B cell (primary cell): ENCODE measurements at regions not wholly inside any gene's neighbourhood (a gene's known extent, or its start where the extent isn't known, plus 50 kb on each side); places are given as distances from the start of the nearest gene placed in this dataset.

Source experiments
- ATAC-seq: fragments of 200-7000 bp; cut with Tn5 transposase; one replicate; pipeline ENCODE4 v1.10.0; 2021; ENCODE audit warnings: low read depth, mild to moderate bottlenecking, moderate number of reproducible peaks, moderate library complexity
- CTCF ChIA-PET: fragments of 350-600 bp; sonication (Branson Sonifier 250); formaldehyde crosslinking; loops from one replicate; lab custom pipeline; 2021; ENCODE audit warnings: antibody characterized with exemption, inconsistent platforms; lab: Charles Lee
- POLR2A ChIA-PET: fragments of 350-600 bp; sonication (Branson Sonifier 250); formaldehyde crosslinking; loops from one replicate; lab custom pipeline; 2021; ENCODE audit warnings: antibody characterized with exemption; lab: Charles Lee
- DNase-seq: peaks from one replicate; pipeline ENCODE4 v3.0.0; 2013
- H2AFZ ChIP-seq: 2 replicates; pipeline ENCODE4 v1.6.1; 2012; ENCODE audit warnings: mild to moderate bottlenecking, low read depth, low read length; ENCODE audit not compliant: insufficient read depth, poor library complexity, severe bottlenecking
- H3K27ac ChIP-seq, 2 donors: 1 replicate in 1 of 2; 2 replicates in 1 of 2; pipeline ENCODE4 v1.5.1; 2012 to 2013; ENCODE audit warnings: low read length in 2 of 2, mild to moderate bottlenecking in 2 of 2, moderate library complexity in 1 of 2
- H3K27me3 ChIP-seq, 4 experiments: fragments of 200-600 bp in 1 of 4; sonication (generic) in 1 of 4; replicated peaks in 1 of 4; 1 replicate in 2 of 4; 2 replicates in 2 of 4; pipeline versions ENCODE4 v1.6.1 to v1.7.0; 2013 to 2016; ENCODE audit warnings: low read length in 3 of 4, mild to moderate bottlenecking in 2 of 4, mixed read lengths in 1 of 4, moderate library complexity in 1 of 4; ENCODE audit not compliant: insufficient read depth in 4 of 4, control insufficient read depth in 3 of 4; ENCODE audit errors: control extremely low read depth in 1 of 4
- H3K36me3 ChIP-seq, 2 experiments: replicated peaks in 1 of 2; 1 replicate in 1 of 2; 2 replicates in 1 of 2; pipeline versions ENCODE4 v1.6.1 to v1.7.1; 2013; ENCODE audit warnings: low read length in 1 of 2; ENCODE audit not compliant: insufficient read depth in 2 of 2, control insufficient read depth in 1 of 2; ENCODE audit errors: control extremely low read depth in 1 of 2, extremely low read depth in 1 of 2
- H3K4me1 ChIP-seq, 2 donors: fragments of 200-600 bp in 1 of 2; sonication (generic) in 1 of 2; 1 replicate in 1 of 2; 2 replicates in 1 of 2; pipeline versions ENCODE4 v1.5.1 to v1.6.1; 2013 to 2017; ENCODE audit warnings: low read length in 2 of 2; ENCODE audit not compliant: control insufficient read depth in 2 of 2, insufficient read depth in 2 of 2
- H3K4me2 ChIP-seq: replicated peaks from 2 replicates; pipeline ENCODE3; 2012; ENCODE audit warnings: mild to moderate bottlenecking, low read depth, low read length; ENCODE audit not compliant: poor library complexity, severe bottlenecking
- H3K4me3 ChIP-seq, 5 experiments: fragments of 200-600 bp in 1 of 5; sonication (generic) in 1 of 5; 1 replicate in 3 of 5; 2 replicates in 2 of 5; pipeline versions ENCODE4 v1.5.1 to v1.7.0; 2011 to 2016; ENCODE audit warnings: low read length in 4 of 5, mild to moderate bottlenecking in 4 of 5, low read depth in 2 of 5, control low read depth in 1 of 5, moderate library complexity in 1 of 5; ENCODE audit not compliant: insufficient read depth in 1 of 5; ENCODE audit errors: control extremely low read depth in 1 of 5, extremely low read depth in 1 of 5
- H3K79me2 ChIP-seq: fragments of 200-600 bp; sonication (generic); one replicate; pipeline ENCODE4 v1.6.0; 2016; ENCODE audit warnings: low read length; ENCODE audit not compliant: control insufficient read depth, insufficient read depth
- H3K9ac ChIP-seq: fragments of 200-600 bp; sonication (generic); 2 replicates; pipeline ENCODE4 v1.6.1; 2017; ENCODE audit warnings: mild to moderate bottlenecking, low read length, moderate library complexity
- H3K9me3 ChIP-seq, 3 donors: one replicate each; pipeline versions ENCODE4 v1.6.1 to v1.7.1; 2013; ENCODE audit warnings: low read length in 2 of 3; ENCODE audit not compliant: control insufficient read depth in 2 of 3, insufficient read depth in 1 of 3; ENCODE audit errors: control extremely low read depth in 1 of 3
- H4K20me1 ChIP-seq: 2 replicates; pipeline ENCODE4 v1.6.0; 2012; ENCODE audit warnings: mild to moderate bottlenecking, low read length; ENCODE audit not compliant: insufficient read depth, control insufficient read depth, poor library complexity, severe bottlenecking
- H3K27ac Mint-ChIP-seq: one replicate; pipeline ENCODE4 v1.8.0; 2021; ENCODE audit warnings: mixed read lengths
- H3K27me3 Mint-ChIP-seq: one replicate; pipeline ENCODE4 v1.8.0; 2021; ENCODE audit warnings: mixed read lengths
- H3K4me1 Mint-ChIP-seq: one replicate; pipeline ENCODE4 v1.8.0; 2021; ENCODE audit warnings: mixed read lengths
- H3K4me3 Mint-ChIP-seq: one replicate; pipeline ENCODE4 v1.8.0; 2021; ENCODE audit warnings: mixed read lengths
- H3K9me3 Mint-ChIP-seq: one replicate; pipeline ENCODE4 v1.8.0; 2022; ENCODE audit warnings: mixed read lengths; ENCODE audit not compliant: insufficient read depth
- EZH2 ChIP-seq: IDR thresholded peaks from 2 replicates; pipeline ENCODE4 v1.6.1; 2012; ENCODE audit warnings: borderline replicate concordance, low read depth, mild to moderate bottlenecking, moderate library complexity, low read length; ENCODE audit not compliant: insufficient read depth, poor library complexity, severe bottlenecking
- WGBS: methylation state at CpG from one replicate; pipeline ENCODE4 v1.1.5; 2013; ENCODE audit warnings: missing lambda C conversion rate; ENCODE audit not compliant: insufficient coverage; 5-methylcytosine and 5-hydroxymethylcytosine counted together
- intact Hi-C: fragments of 100-400 bp; cut with micrococcal nuclease; formaldehyde crosslinking; loops from one replicate; pipeline ENCODE4 v1.10.0; 2022
- TF ChIP-seq, protein P1 (sequence below): fragments of 200-600 bp; IDR thresholded peaks from one replicate; pipeline ENCODE4 v1.8.0; 2022; ENCODE audit warnings: antibody characterized with exemption, mild to moderate bottlenecking

DNA sequence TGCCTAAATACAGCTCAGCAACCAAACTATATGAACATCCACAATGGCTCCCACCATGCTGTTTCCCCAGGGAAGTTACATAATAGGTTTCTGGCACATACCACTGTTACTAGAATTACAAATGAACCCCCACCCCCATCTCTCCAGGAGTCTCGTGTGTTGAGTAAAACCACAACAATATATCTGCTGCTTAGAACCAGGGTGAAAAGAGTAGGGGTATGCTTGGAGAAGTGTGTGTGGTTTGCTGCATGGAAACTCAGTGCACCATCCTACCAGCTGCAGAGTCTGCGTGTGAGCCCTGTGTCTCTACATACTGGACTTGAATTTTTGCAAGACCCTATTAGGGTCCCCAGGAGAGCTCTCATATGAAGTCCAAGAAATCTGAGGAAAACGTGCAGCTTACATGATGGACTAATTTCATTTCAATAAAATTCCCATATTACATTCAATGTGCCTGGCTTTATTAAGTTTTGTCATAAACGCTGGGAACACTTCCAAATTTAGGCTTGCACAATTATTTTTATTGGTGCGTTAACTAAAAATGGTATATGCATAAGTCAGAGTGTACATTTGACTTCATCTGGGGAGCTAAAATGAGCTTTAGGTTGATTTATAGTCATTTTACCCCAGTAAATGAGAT is 104.5 kb upstream of the NFIB start:
- Mint-ChIP-seq H3K27me3 (no peaks in the 10 kb centered on the region), H3K4me1 (no peaks in the 10 kb centered on the region), H3K4me3 (no peak overlapping the region), H3K9me3 (no peaks in the 10 kb centered on the region), H3K27ac (no peak overlapping the region)
- Histone ChIP-seq H3K9ac (no peak overlapping the region), H3K79me2 (no peaks in the 10 kb centered on the region), H3K9me3 (no peaks in the 10 kb centered on the region), H3K36me3 (no peaks in the 10 kb centered on the region), H4K20me1 (no peaks in the 10 kb centered on the region), H3K4me3 (no peak overlapping the region), H2AFZ (no peak overlapping the region), H3K4me2 (no peak overlapping the region), H3K27ac (no peak overlapping the region), H3K4me1 (no peaks in the 10 kb centered on the region), H3K27me3 (no peaks in the 10 kb centered on the region)
- intact Hi-C loops, result no loop called here
- CTCF ChIA-PET, result interaction anchor here (0.6 to 1.4 kb wide), 3 partner anchors 24 to 350 kb away, joined by 3 to 4 read pairs (median 3); no protein-coding TSS in a partner anchor
- DNase-seq, result no peak
- POLR2A ChIA-PET, result interaction anchor here (0.7 kb wide), 1 partner anchor 451 kb away, joined by 5 read pairs; no protein-coding TSS in a partner anchor
- no peak for ATAC-seq
- TF ChIP-seq, protein P1, sequence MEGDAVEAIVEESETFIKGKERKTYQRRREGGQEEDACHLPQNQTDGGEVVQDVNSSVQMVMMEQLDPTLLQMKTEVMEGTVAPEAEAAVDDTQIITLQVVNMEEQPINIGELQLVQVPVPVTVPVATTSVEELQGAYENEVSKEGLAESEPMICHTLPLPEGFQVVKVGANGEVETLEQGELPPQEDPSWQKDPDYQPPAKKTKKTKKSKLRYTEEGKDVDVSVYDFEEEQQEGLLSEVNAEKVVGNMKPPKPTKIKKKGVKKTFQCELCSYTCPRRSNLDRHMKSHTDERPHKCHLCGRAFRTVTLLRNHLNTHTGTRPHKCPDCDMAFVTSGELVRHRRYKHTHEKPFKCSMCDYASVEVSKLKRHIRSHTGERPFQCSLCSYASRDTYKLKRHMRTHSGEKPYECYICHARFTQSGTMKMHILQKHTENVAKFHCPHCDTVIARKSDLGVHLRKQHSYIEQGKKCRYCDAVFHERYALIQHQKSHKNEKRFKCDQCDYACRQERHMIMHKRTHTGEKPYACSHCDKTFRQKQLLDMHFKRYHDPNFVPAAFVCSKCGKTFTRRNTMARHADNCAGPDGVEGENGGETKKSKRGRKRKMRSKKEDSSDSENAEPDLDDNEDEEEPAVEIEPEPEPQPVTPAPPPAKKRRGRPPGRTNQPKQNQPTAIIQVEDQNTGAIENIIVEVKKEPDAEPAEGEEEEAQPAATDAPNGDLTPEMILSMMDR, result no peak
- no peak for TF ChIP-seq EZH2
- WGBS, result 100% methylated on average over 2 of the region's 5 CpGs

DNA sequence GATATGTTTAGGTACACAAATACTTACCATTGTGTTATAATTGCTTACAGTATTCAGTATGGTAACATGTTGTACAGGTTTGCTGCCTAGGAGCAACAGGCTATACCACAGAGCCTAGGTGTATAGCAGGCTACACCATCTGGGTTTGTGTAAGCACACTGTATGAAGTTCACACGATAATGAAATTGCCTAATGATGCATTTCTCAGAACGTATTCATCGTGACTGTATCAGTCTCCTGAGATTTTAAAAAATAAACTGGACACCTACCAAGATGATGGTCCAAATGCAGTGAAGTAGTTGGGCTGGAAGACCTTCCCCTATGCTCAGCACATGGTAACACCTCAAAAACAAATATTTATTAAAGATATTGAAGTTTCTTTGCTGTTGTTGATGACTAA is 103.3 kb upstream of the NFIB start:
- Histone ChIP-seq H3K4me1 (no peaks in the 10 kb centered on the region), H3K27me3 (no peaks in the 10 kb centered on the region), H2AFZ (no peak overlapping the region), H3K4me2 (no peak overlapping the region), H3K9ac (no peak overlapping the region), H3K4me3 (no peak overlapping the region), H3K36me3 (no peaks in the 10 kb centered on the region), H3K9me3 (no peaks in the 10 kb centered on the region), H3K79me2 (no peaks in the 10 kb centered on the region), H4K20me1 (no peaks in the 10 kb centered on the region), H3K27ac (no peak overlapping the region)
- TF ChIP-seq EZH2, result no peak
- TF ChIP-seq, protein P1, result no peak
- 100% methylated on average over 2 of the region's 3 CpGs for WGBS
- Mint-ChIP-seq H3K27ac (no peak overlapping the region), H3K9me3 (no peaks in the 10 kb centered on the region), H3K27me3 (no peaks in the 10 kb centered on the region), H3K4me1 (no peaks in the 10 kb centered on the region), H3K4me3 (no peak overlapping the region)
- ChIA-PET CTCF (interaction anchor here (2.1 kb wide), 1 partner anchor 10 kb away, joined by 9 read pairs; no protein-coding TSS in a partner anchor), POLR2A (no interaction called here)
- no peak for DNase-seq
- no peak for ATAC-seq
- intact Hi-C loops, result no loop called here
